GM12891 (cell line): ENCODE measurements at regions not wholly inside any gene's neighbourhood (a gene's known extent, or its start where the extent isn't known, plus 50 kb on each side); places are given as distances from the start of the nearest gene placed in this dataset.

Source experiments
- POLR2A ChIP-seq: IDR thresholded peaks from 2 replicates; pipeline ENCODE4 v1.6.1; 2011; ENCODE audit warnings: low read depth, low read length, control low read depth
- POLR2AphosphoS5 ChIP-seq: IDR thresholded peaks from 2 replicates; pipeline ENCODE4 v1.6.1; 2011; ENCODE audit warnings: low read depth, low read length, control low read depth

DNA sequence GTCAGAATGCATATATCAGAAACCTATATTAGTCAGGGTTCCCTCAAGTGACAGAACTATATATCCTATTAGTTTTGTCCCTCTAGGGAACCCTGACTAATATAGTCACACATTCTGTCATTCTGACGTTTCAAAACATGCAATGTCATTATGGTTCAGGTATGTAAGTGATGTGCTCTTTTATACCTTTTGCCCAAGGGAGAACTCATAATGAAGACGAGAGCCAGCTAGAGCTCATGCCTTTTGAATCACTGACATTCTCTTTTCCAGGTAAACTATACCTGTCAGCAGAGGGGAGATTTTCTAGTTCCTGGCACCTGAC is 576.7 kb downstream of the LRRC70 start:
- TF ChIP-seq POLR2A: no peak
- TF ChIP-seq POLR2AphosphoS5: no peak
